ENCODE measurements at regions not wholly inside any gene's neighbourhood (a gene's known extent, or its start where the extent isn't known, plus 50 kb on each side); places are given as distances from the start of the nearest gene placed in this dataset.

GRCh38 chr13:108156749-108157148, 58.6 kb downstream of the LIG4 start:
- H3K27ac Mint-ChIP-seq: no peak overlapping the region
- no peaks in the 10 kb centered on the region for H3K4me1 Mint-ChIP-seq
- no peaks in the 10 kb centered on the region for H3K36me3 Mint-ChIP-seq (ENCODE audit: low read depth)
- H3K4me3 Mint-ChIP-seq: no peak overlapping the region
- H3K9me3 Mint-ChIP-seq: no peaks in the 10 kb centered on the region
- peaks cover 16% of the 10 kb centered on the region for H3K27me3 Mint-ChIP-seq
- ATAC-seq (replicated peaks): no peak

GRCh38 chr13:108155185-108156106, 59.9 kb downstream of the LIG4 start:
- Mint-ChIP-seq H3K4me1 (no peaks in the 10 kb centered on the region), H3K9me3 (no peaks in the 10 kb centered on the region), H3K36me3 (ENCODE audit: low read depth) (no peaks in the 10 kb centered on the region), H3K27me3 (peaks cover 19% of the 10 kb centered on the region), H3K27ac (no peak overlapping the region), H3K4me3 (no peak overlapping the region)
- no peak for ATAC-seq (replicated peaks)

GRCh38 chr13:108154421-108154858, 60.9 kb downstream of the LIG4 start:
- Mint-ChIP-seq H3K4me3 (no peak overlapping the region), H3K27me3 (peaks cover 19% of the 10 kb centered on the region), H3K4me1 (no peaks in the 10 kb centered on the region), H3K36me3 (ENCODE audit: low read depth) (no peaks in the 10 kb centered on the region), H3K9me3 (no peaks in the 10 kb centered on the region), H3K27ac (no peak overlapping the region)
- ATAC-seq (replicated peaks): no peak

GRCh38 chr13:108146642-108147041, 68.7 kb downstream of the LIG4 start:
- no peak overlapping the region for H3K27ac Mint-ChIP-seq
- no peaks in the 10 kb centered on the region for H3K4me1 Mint-ChIP-seq
- no peak for ATAC-seq (replicated peaks)
- no peak overlapping the region for H3K4me3 Mint-ChIP-seq
- H3K36me3 Mint-ChIP-seq (ENCODE audit: low read depth): no peaks in the 10 kb centered on the region
- peaks cover 19% of the 10 kb centered on the region for H3K27me3 Mint-ChIP-seq
- peaks cover 4% of the 10 kb centered on the region for H3K9me3 Mint-ChIP-seq

GRCh38 chr13:108142702-108143436, 72.5 kb downstream of the LIG4 start:
- H3K9me3 Mint-ChIP-seq: peaks cover 3% of the 10 kb centered on the region
- ATAC-seq (replicated peaks): no peak
- H3K27me3 Mint-ChIP-seq: peaks cover 15% of the 10 kb centered on the region
- no peak overlapping the region for H3K4me3 Mint-ChIP-seq
- H3K27ac Mint-ChIP-seq: no peak overlapping the region
- no peaks in the 10 kb centered on the region for H3K36me3 Mint-ChIP-seq (ENCODE audit: low read depth)
- H3K4me1 Mint-ChIP-seq: no peaks in the 10 kb centered on the region

DNA sequence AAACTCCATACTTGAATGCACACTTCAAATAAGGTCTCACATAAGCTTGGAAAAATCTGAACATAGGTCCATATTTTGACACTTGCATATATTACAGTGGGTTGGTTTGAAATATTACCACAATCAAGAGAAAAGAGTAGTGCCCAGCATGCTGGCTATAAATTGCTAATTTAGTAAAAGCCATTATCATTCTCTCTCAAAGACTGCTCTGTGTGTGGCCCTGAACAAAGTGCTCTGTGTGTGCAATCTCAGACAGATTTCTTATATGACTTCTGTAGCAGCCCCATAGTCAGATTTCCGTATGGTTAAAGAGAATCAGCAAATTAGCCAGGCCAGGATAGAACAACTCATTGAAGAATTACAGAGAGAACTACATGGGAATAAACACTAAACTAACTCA, 78.2 kb downstream of the LIG4 start:
- H3K36me3 Mint-ChIP-seq (ENCODE audit: low read depth): no peaks in the 10 kb centered on the region
- no peaks in the 10 kb centered on the region for H3K9me3 Mint-ChIP-seq
- ATAC-seq (replicated peaks): no peak
- no peak overlapping the region for H3K4me3 Mint-ChIP-seq
- no peak overlapping the region for H3K27ac Mint-ChIP-seq
- H3K27me3 Mint-ChIP-seq: peaks cover 14% of the 10 kb centered on the region
- no peaks in the 10 kb centered on the region for H3K4me1 Mint-ChIP-seq

GRCh38 chr13:108127406-108127805, 87.9 kb downstream of the LIG4 start:
- H3K27me3 Mint-ChIP-seq: peaks cover 17% of the 10 kb centered on the region
- ATAC-seq (replicated peaks): no peak
- H3K27ac Mint-ChIP-seq: no peak overlapping the region
- H3K4me3 Mint-ChIP-seq: no peak overlapping the region
- H3K36me3 Mint-ChIP-seq (ENCODE audit: low read depth): no peaks in the 10 kb centered on the region
- H3K4me1 Mint-ChIP-seq: no peaks in the 10 kb centered on the region
- peaks cover 4% of the 10 kb centered on the region for H3K9me3 Mint-ChIP-seq

GRCh38 chr13:108126056-108126455, 89.3 kb downstream of the LIG4 start:
- no peaks in the 10 kb centered on the region for H3K36me3 Mint-ChIP-seq (ENCODE audit: low read depth)
- no peak overlapping the region for H3K27ac Mint-ChIP-seq
- H3K9me3 Mint-ChIP-seq: peaks cover 4% of the 10 kb centered on the region
- no peak for ATAC-seq (replicated peaks)
- H3K4me3 Mint-ChIP-seq: no peak overlapping the region
- H3K27me3 Mint-ChIP-seq: peaks cover 17% of the 10 kb centered on the region
- no peaks in the 10 kb centered on the region for H3K4me1 Mint-ChIP-seq

GRCh38 chr13:108121406-108121805, 93.9 kb downstream of the LIG4 start:
- H3K4me3 Mint-ChIP-seq: no peak overlapping the region
- H3K27ac Mint-ChIP-seq: no peak overlapping the region
- H3K9me3 Mint-ChIP-seq: peaks cover 5% of the 10 kb centered on the region
- no peak for ATAC-seq (replicated peaks)
- H3K4me1 Mint-ChIP-seq: no peaks in the 10 kb centered on the region
- H3K27me3 Mint-ChIP-seq: peaks cover 15% of the 10 kb centered on the region
- no peaks in the 10 kb centered on the region for H3K36me3 Mint-ChIP-seq (ENCODE audit: low read depth)

DNA sequence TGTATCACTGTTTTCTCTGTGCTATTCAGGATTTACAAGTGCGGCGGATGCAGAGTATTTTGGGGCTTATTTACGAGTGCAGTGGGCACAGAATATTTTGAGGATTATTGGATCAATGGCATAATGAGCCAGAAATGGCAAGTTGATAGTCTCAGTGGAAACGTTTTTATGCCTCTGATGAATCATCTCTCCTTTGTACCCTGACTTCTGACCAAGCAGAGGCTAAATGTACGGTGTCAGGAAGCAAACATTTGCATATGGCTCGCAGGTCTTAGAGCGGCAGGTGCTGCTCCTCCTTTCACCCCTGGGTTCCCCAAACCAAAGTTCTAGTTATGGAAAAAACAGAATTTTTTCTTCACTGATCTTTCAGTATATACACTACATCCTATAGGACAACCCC, 94.5 kb downstream of the LIG4 start:
- Mint-ChIP-seq H3K4me1 (no peaks in the 10 kb centered on the region), H3K27me3 (peaks cover 12% of the 10 kb centered on the region), H3K4me3 (no peak overlapping the region), H3K36me3 (ENCODE audit: low read depth) (no peaks in the 10 kb centered on the region), H3K27ac (no peak overlapping the region), H3K9me3 (peaks cover 5% of the 10 kb centered on the region)
- ATAC-seq (replicated peaks): no peak

GRCh38 chr13:108120302-108120701, 95.0 kb downstream of the LIG4 start:
- H3K4me3 Mint-ChIP-seq: no peak overlapping the region
- no peak for ATAC-seq (replicated peaks)
- no peaks in the 10 kb centered on the region for H3K36me3 Mint-ChIP-seq (ENCODE audit: low read depth)
- H3K27ac Mint-ChIP-seq: no peak overlapping the region
- H3K9me3 Mint-ChIP-seq: peaks cover 5% of the 10 kb centered on the region
- H3K4me1 Mint-ChIP-seq: no peaks in the 10 kb centered on the region
- H3K27me3 Mint-ChIP-seq: peaks cover 12% of the 10 kb centered on the region

DNA sequence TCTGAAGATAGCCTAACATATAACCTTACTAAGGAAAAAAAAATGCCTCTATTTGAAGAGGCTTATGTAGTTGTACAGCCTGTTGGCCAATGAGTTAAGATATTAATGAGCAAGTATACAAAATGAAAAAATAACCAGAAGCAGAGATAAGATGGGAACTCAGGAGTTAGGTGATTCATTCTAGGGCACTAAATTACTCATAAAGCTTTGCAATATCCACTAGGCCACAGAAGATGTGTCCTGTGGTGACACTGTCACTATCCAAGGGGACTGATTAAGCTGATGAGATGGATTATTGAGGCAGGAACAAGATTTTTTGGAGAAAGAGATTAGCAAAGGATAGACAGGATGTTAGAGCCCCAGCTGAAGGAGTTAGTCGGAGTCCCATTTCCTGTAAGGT, 99.6 kb downstream of the LIG4 start:
- no peak overlapping the region for H3K27ac Mint-ChIP-seq
- H3K27me3 Mint-ChIP-seq: peaks cover 4% of the 10 kb centered on the region
- peaks cover 4% of the 10 kb centered on the region for H3K9me3 Mint-ChIP-seq
- no peaks in the 10 kb centered on the region for H3K36me3 Mint-ChIP-seq (ENCODE audit: low read depth)
- no peak for ATAC-seq (replicated peaks)
- no peaks in the 10 kb centered on the region for H3K4me1 Mint-ChIP-seq
- no peak overlapping the region for H3K4me3 Mint-ChIP-seq

DNA sequence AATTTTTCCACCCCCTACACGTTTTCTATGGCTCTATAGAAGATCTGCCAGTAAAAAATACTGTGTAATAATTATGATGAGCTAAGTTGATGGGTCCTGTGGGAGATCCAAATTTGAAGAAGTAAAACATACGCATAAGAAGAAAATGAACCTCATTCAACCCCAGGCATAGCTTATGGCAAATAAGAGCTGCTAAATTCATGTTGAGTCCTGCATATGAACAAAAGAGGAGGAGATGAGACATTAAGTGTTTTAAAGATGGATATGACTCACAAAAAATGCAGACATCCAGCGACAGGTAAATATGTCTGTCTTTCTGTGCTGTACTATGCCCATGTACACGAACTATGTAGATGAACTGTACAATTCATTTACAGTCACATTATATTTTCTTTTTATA, 101.9 kb downstream of the LIG4 start:
- ATAC-seq (replicated peaks): no peak
- no peaks in the 10 kb centered on the region for H3K9me3 Mint-ChIP-seq
- no peak overlapping the region for H3K4me3 Mint-ChIP-seq
- no peaks in the 10 kb centered on the region for H3K4me1 Mint-ChIP-seq
- H3K36me3 Mint-ChIP-seq (ENCODE audit: low read depth): no peaks in the 10 kb centered on the region
- H3K27ac Mint-ChIP-seq: no peak overlapping the region
- H3K27me3 Mint-ChIP-seq: no peaks in the 10 kb centered on the region

- no peak overlapping the region for H3K4me3 Mint-ChIP-seq
- H3K4me1 Mint-ChIP-seq: no peaks in the 10 kb centered on the region
- H3K36me3 Mint-ChIP-seq (ENCODE audit: low read depth): no peaks in the 10 kb centered on the region
Observed at GRCh38 chr13:108104736-108105135, 110.6 kb downstream of the LIG4 start.

DNA sequence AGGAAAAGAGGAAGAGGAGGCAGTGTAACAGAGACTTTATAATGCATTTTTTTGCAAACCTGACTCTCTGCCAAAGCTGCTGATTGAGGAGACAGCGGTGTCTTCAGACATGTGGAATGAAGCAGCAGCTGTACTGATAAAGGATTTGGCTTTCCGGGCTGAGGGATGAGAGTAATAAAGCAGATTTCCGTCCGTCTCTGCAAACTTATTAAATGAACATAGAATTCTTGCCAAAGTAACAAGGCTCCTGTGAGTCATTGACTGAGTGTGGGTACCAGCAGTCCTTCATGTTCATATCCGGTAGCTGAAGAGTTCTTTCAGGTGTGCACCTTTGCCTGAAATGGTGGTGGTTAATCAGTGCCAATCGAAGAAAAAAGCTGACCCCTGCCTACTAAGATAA, 112.6 kb downstream of the LIG4 start:
- H3K36me3 Mint-ChIP-seq (ENCODE audit: low read depth): no peaks in the 10 kb centered on the region
- no peak for ATAC-seq (replicated peaks)
- H3K9me3 Mint-ChIP-seq: no peaks in the 10 kb centered on the region
- H3K4me1 Mint-ChIP-seq: no peaks in the 10 kb centered on the region
- no peak overlapping the region for H3K4me3 Mint-ChIP-seq
- peaks cover 14% of the 10 kb centered on the region for H3K27me3 Mint-ChIP-seq
- H3K27ac Mint-ChIP-seq: no peak overlapping the region

More at GRCh38 chr13:108104736-108105135, 110.6 kb downstream of the LIG4 start:
- peaks cover 4% of the 10 kb centered on the region for H3K27me3 Mint-ChIP-seq
- H3K27ac Mint-ChIP-seq: no peak overlapping the region
- no peak for ATAC-seq (replicated peaks)
- H3K9me3 Mint-ChIP-seq: no peaks in the 10 kb centered on the region

Data from activated T-helper 17 cell treated with anti-CD3 and anti-CD28 coated beads, Interleukin-2, amount 50 U/mL, for 72 hours (primary cell).